ENCODE measurements at regions not wholly inside any gene's neighbourhood (a gene's known extent, or its start where the extent isn't known, plus 50 kb on each side); places are given as distances from the start of the nearest gene placed in this dataset.

DNA sequence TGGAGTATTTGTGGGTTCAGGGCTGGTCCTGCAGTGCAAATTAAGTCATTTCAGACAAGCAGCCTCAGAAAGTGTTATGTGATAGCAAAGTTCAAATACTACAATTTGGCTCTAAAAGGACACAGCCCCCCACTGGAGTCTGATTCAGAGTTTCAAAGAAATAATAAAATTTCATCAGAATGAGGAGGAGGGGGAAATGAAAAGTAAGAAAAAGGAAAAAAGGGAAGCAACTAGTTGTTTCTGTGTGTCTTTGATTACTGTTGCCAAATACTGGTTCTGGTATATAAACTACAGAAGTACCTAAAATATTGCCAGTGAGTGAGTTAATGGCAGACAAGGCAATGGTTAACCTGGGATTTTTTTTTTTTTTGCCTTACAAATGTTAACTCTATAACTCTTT lies 773.9 kb downstream of the BCL11A start:
- intact Hi-C loops (cut with DNase I; ENCODE audit: low total_unique reads): no loop called here
- H3K27me3 ChIP-seq: no peaks in the 10 kb centered on the region
- no peaks in the 10 kb centered on the region for H3K4me1 ChIP-seq
- no peaks in the 10 kb centered on the region for H3K36me3 ChIP-seq
- no peak for DNase-seq
- H3K27ac ChIP-seq: no peak overlapping the region
- no peaks in the 10 kb centered on the region for H3K9me3 ChIP-seq
- no peak for TF ChIP-seq POLR2A (IDR thresholded peaks at IDR 0.05)
- TF ChIP-seq, protein P1, sequence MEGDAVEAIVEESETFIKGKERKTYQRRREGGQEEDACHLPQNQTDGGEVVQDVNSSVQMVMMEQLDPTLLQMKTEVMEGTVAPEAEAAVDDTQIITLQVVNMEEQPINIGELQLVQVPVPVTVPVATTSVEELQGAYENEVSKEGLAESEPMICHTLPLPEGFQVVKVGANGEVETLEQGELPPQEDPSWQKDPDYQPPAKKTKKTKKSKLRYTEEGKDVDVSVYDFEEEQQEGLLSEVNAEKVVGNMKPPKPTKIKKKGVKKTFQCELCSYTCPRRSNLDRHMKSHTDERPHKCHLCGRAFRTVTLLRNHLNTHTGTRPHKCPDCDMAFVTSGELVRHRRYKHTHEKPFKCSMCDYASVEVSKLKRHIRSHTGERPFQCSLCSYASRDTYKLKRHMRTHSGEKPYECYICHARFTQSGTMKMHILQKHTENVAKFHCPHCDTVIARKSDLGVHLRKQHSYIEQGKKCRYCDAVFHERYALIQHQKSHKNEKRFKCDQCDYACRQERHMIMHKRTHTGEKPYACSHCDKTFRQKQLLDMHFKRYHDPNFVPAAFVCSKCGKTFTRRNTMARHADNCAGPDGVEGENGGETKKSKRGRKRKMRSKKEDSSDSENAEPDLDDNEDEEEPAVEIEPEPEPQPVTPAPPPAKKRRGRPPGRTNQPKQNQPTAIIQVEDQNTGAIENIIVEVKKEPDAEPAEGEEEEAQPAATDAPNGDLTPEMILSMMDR (IDR thresholded peaks at IDR 0.05): no peak
- no peak overlapping the region for H3K4me3 ChIP-seq

DNA sequence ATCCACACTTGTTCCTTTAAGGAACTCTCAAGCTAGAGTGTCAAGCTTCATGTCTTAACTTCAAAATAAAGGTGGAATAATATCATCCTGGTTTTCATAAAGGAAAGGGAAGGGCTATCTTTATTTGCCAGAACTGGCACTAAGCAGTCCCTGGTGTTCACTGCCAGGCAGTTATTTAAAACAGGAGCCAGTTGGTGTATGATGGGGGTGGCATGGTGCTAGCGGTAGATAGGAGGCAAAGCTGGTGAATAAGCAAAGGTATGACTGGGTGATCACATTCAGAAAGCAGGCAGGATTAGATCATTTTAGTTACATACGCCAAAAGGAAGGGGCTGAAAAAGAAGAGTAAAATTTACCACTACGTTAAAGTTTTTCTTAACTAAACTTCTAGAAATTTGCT lies 776.3 kb downstream of the BCL11A start:
- Histone ChIP-seq H3K36me3 (no peaks in the 10 kb centered on the region), H3K4me1 (no peaks in the 10 kb centered on the region), H3K4me3 (no peak overlapping the region), H3K9me3 (no peaks in the 10 kb centered on the region), H3K27ac (no peak overlapping the region), H3K27me3 (no peaks in the 10 kb centered on the region)
- no peak for DNase-seq
- no peak for TF ChIP-seq POLR2A (IDR thresholded peaks at IDR 0.05)
- TF ChIP-seq, protein P1 (IDR thresholded peaks at IDR 0.05): no peak
- intact Hi-C loops (cut with DNase I; ENCODE audit: low total_unique reads): no loop called here

DNA sequence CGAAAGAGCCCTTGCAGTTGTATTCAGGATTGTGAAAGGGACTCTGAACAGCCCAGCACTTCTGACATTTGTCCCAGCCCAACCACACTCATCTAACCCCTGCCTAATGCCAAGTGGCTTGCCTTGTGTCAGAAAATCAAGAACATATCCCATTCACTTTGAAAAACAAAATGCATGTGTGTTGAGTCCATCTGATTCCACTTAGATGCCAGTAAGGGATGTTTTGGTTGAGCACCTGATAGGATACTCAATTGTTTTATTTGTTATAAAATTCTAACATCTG lies 776.8 kb downstream of the BCL11A start:
- Histone ChIP-seq H3K9me3 (no peaks in the 10 kb centered on the region), H3K4me3 (no peak overlapping the region), H3K4me1 (no peaks in the 10 kb centered on the region), H3K27ac (no peak overlapping the region), H3K27me3 (no peaks in the 10 kb centered on the region), H3K36me3 (no peaks in the 10 kb centered on the region)
- intact Hi-C loops (cut with DNase I; ENCODE audit: low total_unique reads): no loop called here
- TF ChIP-seq, protein P1 (IDR thresholded peaks at IDR 0.05): no peak
- no peak for TF ChIP-seq POLR2A (IDR thresholded peaks at IDR 0.05)
- no peak for DNase-seq

DNA sequence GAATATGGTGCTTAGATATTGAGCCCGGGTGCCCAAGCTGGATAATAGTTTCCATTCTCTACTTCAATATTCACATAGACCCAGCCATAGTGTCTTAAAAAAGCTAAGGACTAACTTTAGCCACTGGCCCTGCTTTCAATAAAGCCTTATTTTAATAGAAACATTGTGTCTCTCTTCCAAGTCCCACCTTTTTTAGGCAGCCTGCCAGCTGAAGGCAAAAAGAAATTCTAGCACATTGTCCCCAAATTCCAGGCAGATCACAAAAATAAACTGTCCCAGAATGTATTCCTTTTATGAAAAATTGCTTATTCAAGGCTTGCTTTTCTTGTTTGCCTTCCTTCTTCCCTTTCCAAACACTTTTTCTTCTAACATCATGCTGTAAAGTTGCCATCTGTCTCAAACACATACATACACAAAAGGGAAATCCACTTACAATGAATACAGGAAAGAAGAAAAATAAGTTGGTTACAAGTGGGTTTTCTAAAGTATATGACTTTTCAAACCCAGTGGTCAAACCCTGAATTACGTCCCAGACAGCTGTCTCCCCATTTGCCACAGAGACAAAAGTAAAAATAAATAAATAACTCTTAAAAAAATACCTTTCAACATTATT lies 778.5 kb downstream of the BCL11A start:
- Histone ChIP-seq H3K27me3 (no peaks in the 10 kb centered on the region), H3K4me1 (no peaks in the 10 kb centered on the region), H3K9me3 (no peaks in the 10 kb centered on the region), H3K4me3 (no peak overlapping the region), H3K27ac (no peak overlapping the region), H3K36me3 (no peaks in the 10 kb centered on the region)
- DNase-seq: no peak
- intact Hi-C loops (cut with DNase I; ENCODE audit: low total_unique reads): no loop called here
- TF ChIP-seq, protein P1 (IDR thresholded peaks at IDR 0.05): no peak
- TF ChIP-seq POLR2A (IDR thresholded peaks at IDR 0.05): no peak

DNA sequence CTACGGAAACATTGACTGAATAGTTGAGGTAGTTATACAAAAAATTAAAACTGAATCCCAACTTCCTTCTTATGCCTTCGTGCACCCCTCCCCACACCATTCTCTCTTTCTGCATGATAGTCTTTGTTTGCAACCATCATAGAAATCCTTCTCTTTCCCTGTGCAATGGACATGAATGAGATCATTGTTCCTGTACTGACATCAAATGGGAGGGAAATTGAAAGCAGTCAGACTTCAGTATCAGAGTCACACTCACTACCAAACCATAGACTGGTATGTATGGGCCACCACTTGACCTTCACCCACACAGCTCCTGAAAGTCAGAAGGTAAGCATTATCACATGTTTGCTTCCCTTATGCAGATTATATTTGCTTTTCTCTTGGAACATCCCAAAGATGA lies 782.8 kb downstream of the BCL11A start:
- H3K4me3 ChIP-seq: no peak overlapping the region
- H3K9me3 ChIP-seq: no peaks in the 10 kb centered on the region
- H3K27ac ChIP-seq: no peak overlapping the region
- H3K4me1 ChIP-seq: no peaks in the 10 kb centered on the region
- no peak for DNase-seq
- intact Hi-C loops (cut with DNase I; ENCODE audit: low total_unique reads): no loop called here
- TF ChIP-seq, protein P1 (IDR thresholded peaks at IDR 0.05): no peak
- TF ChIP-seq POLR2A (IDR thresholded peaks at IDR 0.05): no peak
- no peaks in the 10 kb centered on the region for H3K36me3 ChIP-seq
- no peaks in the 10 kb centered on the region for H3K27me3 ChIP-seq
